ENCODE measurements at regions not wholly inside any gene's neighbourhood (a gene's known extent, or its start where the extent isn't known, plus 50 kb on each side); places are given as distances from the start of the nearest gene placed in this dataset.

GRCh38 chr4:181897935-181898334 lies 345.3 kb upstream of the TENM3 start:
- no peak for TF ChIP-seq CTCF (IDR thresholded peaks at IDR 0.05; ENCODE audit: low read length)
- TF ChIP-seq EZH2phosphoT487 (IDR thresholded peaks at IDR 0.05; ENCODE audit: low read length), result no peak

All from MM.1S (cell line).